Heart left ventricle (tissue), 13 donors: ENCODE measurements at regions not wholly inside any gene's neighbourhood (a gene's known extent, or its start where the extent isn't known, plus 50 kb on each side); places are given as distances from the start of the nearest gene placed in this dataset.

Experiments
- CTCF ChIP-seq, 12 donors: fragments of 200-600 bp; sonication (generic) in 4 of 12; IDR thresholded peaks; one replicate each; pipeline versions ENCODE4 v1.5.0 to v1.8.0; 2018 to 2022; ENCODE audit warnings: antibody characterized with exemption in 12 of 12, mild to moderate bottlenecking in 5 of 12
- POLR2A ChIP-seq, 2 donors: fragments of 450-650 bp; IDR thresholded peaks; one replicate each; pipeline ENCODE4 v1.6.1; 2017; ENCODE audit warnings: antibody characterized with exemption in 2 of 2, mild to moderate bottlenecking in 2 of 2, moderate library complexity in 2 of 2
- donor health status: ischemic (EF 13 %, LVEDD 7.1; RV severe dilation, severe dysfunction).
- donor health status: DM: no; HTN: yes; CAD: no.
- donor health status: DM: no; HTN: no; CAD: no.
- donor health status: ischemic (EF 25% LVEDD 6.9; RV normal size, moderate dysfunction).
- donor health status: ischemic (EF 25% LVEDD 5.7; RV mildly dilated, moderate dysfunction).
- donor health status: ischemic (EF 35%, LVEDD 5.7; RV mildly dilated, moderate dysfunction).
- donor health status: nonischemic (EF 11% LVEDD 7.7; RV severe dilation, severe dysfunction).
- donor health status: DM: yes; HTN: yes; CAD: no.
- donor health status: PGD.
- donor health status: ischemic (EF 29% LVEDD 5.4; RV normal size, mild dysfunction).
- donor health status: nonischemic (EF 23%, LVEDD 6.1; RV moderate dilation, normal function).

GRCh38 chr10:111962951-111963350, 220.6 kb downstream of the GPAM start:
- TF ChIP-seq CTCF (IDR thresholded peaks at IDR 0.05) (no peak), POLR2A (IDR thresholded peaks at IDR 0.05) (no peak)
